ENCODE measurements at regions not wholly inside any gene's neighbourhood (a gene's known extent, or its start where the extent isn't known, plus 50 kb on each side); places are given as distances from the start of the nearest gene placed in this dataset.

DNA sequence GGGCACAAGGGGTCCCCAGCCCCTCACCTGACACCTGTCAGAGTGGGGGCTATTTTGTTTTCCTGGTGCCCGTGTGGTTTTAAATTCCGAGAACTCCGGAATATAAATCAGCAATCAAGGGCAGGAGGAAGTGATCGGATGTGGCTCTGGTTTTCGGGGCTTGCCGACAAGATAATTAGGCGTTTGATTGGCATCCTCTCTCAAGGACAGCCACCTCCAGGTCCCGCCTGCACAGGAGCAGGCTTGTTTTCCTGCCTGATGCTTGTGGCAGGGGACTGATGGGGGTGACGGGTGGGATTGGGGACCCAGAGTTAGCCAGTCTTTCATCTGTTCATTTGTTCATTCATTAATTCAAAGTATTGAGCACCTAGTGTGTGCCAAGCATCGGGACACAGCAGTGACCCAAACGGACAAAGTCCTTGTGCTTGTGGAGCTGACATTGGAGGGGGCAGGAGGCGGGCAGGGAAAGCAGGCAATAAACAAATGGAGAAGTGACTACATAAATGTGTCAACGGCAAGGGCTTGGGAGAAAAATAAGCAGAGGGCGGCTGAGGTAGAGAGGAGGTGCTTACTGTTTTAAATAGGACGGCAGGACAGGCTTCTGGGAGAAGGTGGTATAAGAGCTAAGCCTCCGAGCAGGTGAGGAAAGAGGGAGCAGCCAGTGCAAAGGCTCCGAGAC, 166.5 kb downstream of the PHETA1 start:
- no peaks in the 10 kb centered on the region for H3K36me3 ChIP-seq (replicated peaks; ENCODE audit: insufficient read depth, low read depth)
- DNase-seq (ENCODE audit: low spot score): no peak
- no peak for TF ChIP-seq EZH2phosphoT487 (IDR thresholded peaks at IDR 0.05; ENCODE audit: low read depth, severe bottlenecking, unreplicated experiment)
- TF ChIP-seq EZH2 (IDR thresholded peaks at IDR 0.05; ENCODE audit: borderline replicate concordance): no peak
- TF ChIP-seq, protein P1, sequence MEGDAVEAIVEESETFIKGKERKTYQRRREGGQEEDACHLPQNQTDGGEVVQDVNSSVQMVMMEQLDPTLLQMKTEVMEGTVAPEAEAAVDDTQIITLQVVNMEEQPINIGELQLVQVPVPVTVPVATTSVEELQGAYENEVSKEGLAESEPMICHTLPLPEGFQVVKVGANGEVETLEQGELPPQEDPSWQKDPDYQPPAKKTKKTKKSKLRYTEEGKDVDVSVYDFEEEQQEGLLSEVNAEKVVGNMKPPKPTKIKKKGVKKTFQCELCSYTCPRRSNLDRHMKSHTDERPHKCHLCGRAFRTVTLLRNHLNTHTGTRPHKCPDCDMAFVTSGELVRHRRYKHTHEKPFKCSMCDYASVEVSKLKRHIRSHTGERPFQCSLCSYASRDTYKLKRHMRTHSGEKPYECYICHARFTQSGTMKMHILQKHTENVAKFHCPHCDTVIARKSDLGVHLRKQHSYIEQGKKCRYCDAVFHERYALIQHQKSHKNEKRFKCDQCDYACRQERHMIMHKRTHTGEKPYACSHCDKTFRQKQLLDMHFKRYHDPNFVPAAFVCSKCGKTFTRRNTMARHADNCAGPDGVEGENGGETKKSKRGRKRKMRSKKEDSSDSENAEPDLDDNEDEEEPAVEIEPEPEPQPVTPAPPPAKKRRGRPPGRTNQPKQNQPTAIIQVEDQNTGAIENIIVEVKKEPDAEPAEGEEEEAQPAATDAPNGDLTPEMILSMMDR (IDR thresholded peaks at IDR 0.05; ENCODE audit: poor library complexity): no peak
- H4K20me1 ChIP-seq (ENCODE audit: insufficient read depth, poor library complexity, severe bottlenecking): no peaks in the 10 kb centered on the region
- H3K4me3 ChIP-seq: no peak overlapping the region
- no peaks in the 10 kb centered on the region for H3K27me3 ChIP-seq
- no peak overlapping the region for H3K4me2 ChIP-seq
- WGBS (ENCODE audit: low lambda C conversion rate, missing lambda C conversion rate): 80% methylated on average over 17 of the region's 17 CpGs
- no peak overlapping the region for H2AFZ ChIP-seq
- H3K27ac ChIP-seq: no peak overlapping the region
- H3K4me1 ChIP-seq (ENCODE audit: insufficient read depth): no peaks in the 10 kb centered on the region
- H3K79me2 ChIP-seq: no peaks in the 10 kb centered on the region
- H3K9me3 ChIP-seq (ENCODE audit: low read depth): no peaks in the 10 kb centered on the region
- no peaks in the 10 kb centered on the region for H3K9me2 ChIP-seq (replicated peaks; ENCODE audit: insufficient read depth)

DNA sequence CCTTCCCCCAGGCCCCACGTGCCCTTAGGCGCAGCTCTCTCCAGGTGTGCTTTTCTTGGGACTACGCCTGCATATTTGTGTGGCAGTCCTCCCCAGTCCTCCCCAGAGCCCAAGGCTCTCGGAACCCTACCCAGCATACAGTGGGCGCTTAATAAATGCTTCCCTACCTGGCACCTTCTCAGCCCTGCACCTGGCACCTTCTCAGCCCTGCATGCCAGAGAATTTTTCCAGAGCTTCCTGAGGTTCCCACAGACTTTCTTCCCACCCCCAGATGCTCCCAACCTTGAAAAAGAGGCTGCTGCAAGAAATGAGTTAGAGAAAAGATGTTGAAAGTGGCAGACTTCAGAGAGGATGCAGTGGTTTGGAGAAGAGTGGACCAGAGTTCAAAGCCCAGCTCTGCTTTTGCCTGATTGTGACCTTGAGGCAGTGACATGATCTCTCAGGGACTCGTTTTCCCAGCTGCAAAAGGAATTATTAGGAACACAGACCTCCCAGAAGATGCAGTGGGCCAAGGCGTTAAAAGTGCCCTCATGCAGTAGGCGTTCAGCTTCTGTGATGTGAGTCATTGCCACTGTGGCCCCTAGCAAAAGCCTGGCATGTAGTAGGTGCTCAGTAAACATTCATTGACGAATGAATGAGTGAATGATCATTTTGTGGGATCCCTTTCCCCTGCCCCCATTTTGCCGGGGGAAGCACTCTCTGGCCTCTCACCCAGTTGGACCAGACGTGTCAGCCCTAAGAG, 167.2 kb downstream of the PHETA1 start:
- Histone ChIP-seq H3K79me2 (no peaks in the 10 kb centered on the region), H3K27ac (no peak overlapping the region), H3K36me3 (replicated peaks; ENCODE audit: insufficient read depth, low read depth) (no peaks in the 10 kb centered on the region), H3K9me3 (ENCODE audit: low read depth) (no peaks in the 10 kb centered on the region), H3K4me1 (ENCODE audit: insufficient read depth) (no peaks in the 10 kb centered on the region), H4K20me1 (ENCODE audit: insufficient read depth, poor library complexity, severe bottlenecking) (no peaks in the 10 kb centered on the region), H3K4me2 (no peak overlapping the region), H3K9me2 (replicated peaks; ENCODE audit: insufficient read depth) (no peaks in the 10 kb centered on the region), H2AFZ (no peak overlapping the region), H3K27me3 (no peaks in the 10 kb centered on the region), H3K4me3 (no peak overlapping the region)
- WGBS (ENCODE audit: low lambda C conversion rate, missing lambda C conversion rate): 81% methylated on average over 11 of the region's 11 CpGs
- no peak for TF ChIP-seq EZH2phosphoT487 (IDR thresholded peaks at IDR 0.05; ENCODE audit: low read depth, severe bottlenecking, unreplicated experiment)
- no peak for TF ChIP-seq EZH2 (IDR thresholded peaks at IDR 0.05; ENCODE audit: borderline replicate concordance)
- TF ChIP-seq, protein P1 (IDR thresholded peaks at IDR 0.05; ENCODE audit: poor library complexity): no peak
- DNase-seq (ENCODE audit: low spot score): no peak

DNA sequence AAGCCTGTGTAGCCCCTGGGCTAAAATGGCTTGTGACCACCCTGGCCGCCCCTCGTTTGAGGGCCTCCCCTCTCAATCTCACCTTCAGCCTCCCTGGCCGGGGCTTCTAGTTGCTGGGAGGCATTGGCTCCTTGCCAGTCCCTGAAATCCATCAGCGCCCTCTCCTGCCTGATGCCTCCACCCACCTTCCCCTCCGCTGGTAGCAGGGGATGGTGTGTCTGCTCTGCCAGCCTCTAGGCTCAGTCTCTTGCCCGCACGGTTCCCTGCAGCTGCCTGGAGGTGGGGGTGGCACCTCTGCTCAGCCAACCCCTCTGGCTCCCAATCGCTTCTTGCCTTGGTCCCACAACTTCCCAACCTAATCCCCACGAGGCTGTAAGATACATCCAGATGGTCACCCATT, 167.9 kb downstream of the PHETA1 start:
- Histone ChIP-seq H3K27me3 (no peaks in the 10 kb centered on the region), H3K9me2 (replicated peaks; ENCODE audit: insufficient read depth) (no peaks in the 10 kb centered on the region), H4K20me1 (ENCODE audit: insufficient read depth, poor library complexity, severe bottlenecking) (no peaks in the 10 kb centered on the region), H3K79me2 (no peaks in the 10 kb centered on the region), H3K36me3 (replicated peaks; ENCODE audit: insufficient read depth, low read depth) (no peaks in the 10 kb centered on the region), H3K27ac (no peak overlapping the region), H2AFZ (no peak overlapping the region), H3K4me2 (no peak overlapping the region), H3K9me3 (ENCODE audit: low read depth) (no peaks in the 10 kb centered on the region), H3K4me1 (ENCODE audit: insufficient read depth) (no peaks in the 10 kb centered on the region), H3K4me3 (no peak overlapping the region)
- 56% methylated on average over 9 of the region's 9 CpGs for WGBS (ENCODE audit: low lambda C conversion rate, missing lambda C conversion rate)
- TF ChIP-seq, protein P1 (IDR thresholded peaks at IDR 0.05; ENCODE audit: poor library complexity): no peak
- TF ChIP-seq EZH2 (IDR thresholded peaks at IDR 0.05; ENCODE audit: borderline replicate concordance) (no peak), EZH2phosphoT487 (IDR thresholded peaks at IDR 0.05; ENCODE audit: low read depth, severe bottlenecking, unreplicated experiment) (no peak)
- DNase-seq (ENCODE audit: low spot score): no peak

Measured in hepatocyte (in vitro differentiated cells).